Head of caudate nucleus (tissue), 42 donors: ENCODE measurements at regions not wholly inside any gene's neighbourhood (a gene's known extent, or its start where the extent isn't known, plus 50 kb on each side); places are given as distances from the start of the nearest gene placed in this dataset.
A peak's percentile ranks its signal among the peaks of the same experiment; 100 is the strongest.
"Not testable (repeated sequence)": the region's sequence is repeated elsewhere in the genome, so short reads cannot be mapped to it uniquely, and the experiment has no call there.

Source experiments
- DNase-seq, 42 donors: peaks; one replicate each; pipeline versions ENCODE4 v3.0.0 to v3.0.0-alpha.2; 2020 to 2021; ENCODE audit warnings: mixed read lengths in 7 of 42
- intact Hi-C: fragments of 100-400 bp; cut with DNase I; formaldehyde crosslinking; loops from one replicate; pipeline ENCODE4 v1.15.0; 2022

- no peak for DNase-seq
- intact Hi-C loops, result no loop called here
Observed at GRCh38 chr3:59519094-59519493, 469.3 kb upstream of the CFAP20DC start.

GRCh38 chr3:59518283-59519055 lies 468.6 kb upstream of the CFAP20DC start:
- intact Hi-C loops, result no loop called here
- DNase-seq, result no peak

- intact Hi-C loops, result no loop called here
- no peak for DNase-seq
Observed at GRCh38 chr3:59517388-59517787, 467.6 kb upstream of the CFAP20DC start.

GRCh38 chr3:59515966-59516365 lies 466.1 kb upstream of the CFAP20DC start:
- no peak for DNase-seq
- intact Hi-C loops, result no loop called here

GRCh38 chr3:59514865-59515482 lies 465.1 kb upstream of the CFAP20DC start:
- DNase-seq, result no peak
- intact Hi-C loops, result no loop called here

GRCh38 chr3:59513570-59513969 lies 463.7 kb upstream of the CFAP20DC start:
- no peak for DNase-seq
- intact Hi-C loops, result no loop called here

- intact Hi-C loops, result no loop called here
- no peak for DNase-seq
Observed at GRCh38 chr3:59512066-59512465, 462.2 kb upstream of the CFAP20DC start.

- intact Hi-C loops, result no loop called here
- DNase-seq, result no peak
Observed at GRCh38 chr3:59510576-59510975, 460.8 kb upstream of the CFAP20DC start.

GRCh38 chr3:59508273-59508672 lies 458.4 kb upstream of the CFAP20DC start:
- DNase-seq, result no peak
- intact Hi-C loops, result no loop called here

- DNase-seq, result no peak
- intact Hi-C loops, result no loop called here
Observed at GRCh38 chr3:59506191-59506590, 456.4 kb upstream of the CFAP20DC start.

- DNase-seq, result no peak
- intact Hi-C loops, result no loop called here
Observed at GRCh38 chr3:59503441-59503840, 453.6 kb upstream of the CFAP20DC start.

- intact Hi-C loops, result no loop called here
Observed at GRCh38 chr3:59502806-59503205, 453.0 kb upstream of the CFAP20DC start.

GRCh38 chr3:59499954-59500353 lies 450.1 kb upstream of the CFAP20DC start:
- intact Hi-C loops, result no loop called here
- no peak for DNase-seq

More at GRCh38 chr3:59502806-59503205, 453.0 kb upstream of the CFAP20DC start:
- peak in 19 of 42 donors; percentile 8 to 59 (median 21) for DNase-seq

GRCh38 chr3:59499000-59499399 lies 449.2 kb upstream of the CFAP20DC start:
- intact Hi-C loops, result no loop called here
- no peak for DNase-seq

- intact Hi-C loops, result no loop called here
- no peak for DNase-seq
Observed at GRCh38 chr3:59496250-59496649, 446.4 kb upstream of the CFAP20DC start.

GRCh38 chr3:59494969-59495368 lies 445.1 kb upstream of the CFAP20DC start:
- intact Hi-C loops, result not testable (repeated sequence)

GRCh38 chr3:59486520-59486919 lies 436.7 kb upstream of the CFAP20DC start:
- intact Hi-C loops, result no loop called here
- no peak for DNase-seq

More at GRCh38 chr3:59494969-59495368, 445.1 kb upstream of the CFAP20DC start:
- not testable (repeated sequence) for DNase-seq

GRCh38 chr3:59483191-59483590 lies 433.4 kb upstream of the CFAP20DC start:
- DNase-seq, result no peak
- intact Hi-C loops, result no loop called here

GRCh38 chr3:59482684-59483083 lies 432.9 kb upstream of the CFAP20DC start:
- DNase-seq, result no peak
- intact Hi-C loops, result no loop called here

- DNase-seq, result no peak
- intact Hi-C loops, result no loop called here
Observed at GRCh38 chr3:59481776-59482400, 432.1 kb upstream of the CFAP20DC start.
